CD4-positive, alpha-beta T cell treated with Interleukin-1 beta for 1 hour (primary cell): ENCODE measurements at regions not wholly inside any gene's neighbourhood (a gene's known extent, or its start where the extent isn't known, plus 50 kb on each side); places are given as distances from the start of the nearest gene placed in this dataset.

ENCODE experiments used
- DNase-seq, 2 donors: peaks; one replicate each; pipeline ENCODE4 v3.0.0-alpha.2; 2020 to 2022

- DNase-seq, result no peak
These were observed 319.2 kb upstream of the LRATD1 start for GRCh38 chr2:14313341-14313740.

DNA sequence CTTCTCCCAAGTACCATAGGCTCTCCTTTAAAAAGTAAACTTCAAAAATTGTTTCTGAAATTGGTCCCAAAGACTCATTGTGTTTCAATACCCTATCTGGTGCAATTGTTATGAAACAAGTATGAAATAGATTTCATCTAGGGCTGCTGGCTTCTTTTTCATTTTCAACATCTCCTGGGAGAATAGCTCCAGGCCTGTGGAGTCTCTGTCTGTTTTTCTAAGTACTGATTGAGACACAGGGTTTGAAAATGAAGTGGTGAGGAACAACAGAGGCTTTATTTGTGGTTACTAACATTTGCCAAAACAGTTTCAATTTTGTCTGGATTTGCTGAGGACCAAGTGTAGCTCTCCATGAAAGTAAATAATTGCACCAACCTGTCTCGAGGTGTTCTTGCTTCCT is 315.9 kb upstream of the LRATD1 start:
- DNase-seq, result no peak

GRCh38 chr2:14321357-14321756 is 311.2 kb upstream of the LRATD1 start:
- no peak for DNase-seq

GRCh38 chr2:14322306-14322705 is 310.2 kb upstream of the LRATD1 start:
- no peak for DNase-seq

- no peak for DNase-seq
These were observed 308.2 kb upstream of the LRATD1 start for GRCh38 chr2:14324308-14324707.

DNA sequence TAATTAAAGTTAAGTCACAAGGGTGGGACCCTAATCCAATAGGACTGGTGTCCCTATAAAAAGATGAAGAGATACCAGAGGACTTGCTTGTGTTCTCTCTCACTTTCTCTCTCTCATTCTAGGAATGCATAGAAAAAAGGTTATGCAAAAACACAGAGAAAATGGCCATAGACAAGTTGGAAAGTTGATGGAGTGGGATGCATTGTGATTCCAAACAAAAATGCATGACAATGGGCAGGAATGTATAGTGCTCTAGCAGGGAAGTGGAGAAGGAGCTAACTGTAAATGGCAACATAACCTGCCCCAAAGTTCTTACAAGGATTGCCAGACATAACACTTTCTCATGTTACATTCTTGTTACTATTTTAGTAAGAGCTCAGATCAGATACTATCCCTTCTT is 301.6 kb upstream of the LRATD1 start:
- no peak for DNase-seq

DNA sequence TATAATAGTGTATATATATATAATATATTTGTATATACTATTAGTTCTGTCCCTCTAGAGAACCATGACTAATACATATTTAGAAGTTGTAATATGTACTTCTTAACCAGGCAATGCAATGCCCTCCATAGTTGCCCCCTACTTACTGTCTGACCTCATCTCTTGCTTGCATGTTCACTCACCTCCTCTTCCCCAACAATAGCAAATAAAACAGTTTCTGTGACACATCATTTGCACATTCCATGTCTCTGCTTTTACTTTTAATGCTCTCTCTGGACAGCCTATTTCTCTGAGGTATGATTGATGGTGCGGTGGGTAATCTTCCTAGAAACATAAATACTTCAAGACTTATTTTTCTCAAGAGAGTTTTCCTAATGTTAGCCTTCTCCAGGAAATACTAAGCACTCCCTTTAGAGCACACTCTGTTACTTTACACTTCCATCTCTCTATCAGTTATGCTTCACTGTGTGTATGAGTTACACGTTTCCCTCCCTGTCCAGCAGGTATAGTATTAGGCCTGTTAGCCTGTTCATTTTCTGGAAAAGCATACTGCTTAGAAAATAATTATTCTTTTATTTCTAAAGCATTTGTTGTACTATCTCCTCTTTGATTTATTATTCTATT is 295.6 kb upstream of the LRATD1 start:
- DNase-seq, result no peak

DNA sequence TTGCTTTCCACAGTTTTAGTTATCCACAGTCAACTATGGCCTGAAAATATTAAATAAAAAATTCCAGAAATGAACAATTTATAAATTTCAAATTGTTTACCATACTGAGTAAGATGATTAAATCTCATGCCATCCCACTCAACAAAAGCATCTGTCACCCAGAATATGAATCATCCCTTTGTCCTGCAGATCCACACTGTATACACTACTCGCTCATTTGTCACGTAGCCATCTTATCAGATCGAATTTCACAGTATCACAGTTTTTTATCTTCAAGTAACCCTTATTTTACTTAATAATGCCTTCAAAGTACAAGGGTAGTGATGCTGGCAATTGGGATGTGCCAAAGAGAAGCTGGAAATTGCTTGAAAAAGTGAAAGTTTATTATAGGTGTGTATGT is 291.8 kb upstream of the LRATD1 start:
- no peak for DNase-seq

DNA sequence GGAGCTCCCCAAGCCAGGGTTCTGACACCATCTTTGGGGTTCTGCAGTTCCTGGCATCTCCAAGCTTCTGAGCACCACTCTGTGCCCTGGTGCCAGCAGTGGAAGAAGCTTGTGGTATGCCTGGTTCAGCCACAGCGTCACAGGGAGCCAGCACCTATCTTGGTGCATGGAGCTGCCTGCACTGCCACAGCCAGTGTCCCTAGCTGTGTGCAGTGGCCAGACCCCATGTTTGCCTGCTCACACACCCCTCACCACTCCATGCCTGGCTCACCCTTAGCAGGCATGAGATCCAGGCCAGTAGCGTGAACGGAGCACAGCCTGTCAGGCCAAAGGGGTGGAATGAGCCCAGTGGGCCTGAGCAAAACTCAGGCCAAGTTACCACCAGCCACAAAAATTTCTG is 290.2 kb upstream of the LRATD1 start:
- DNase-seq, result no peak

DNA sequence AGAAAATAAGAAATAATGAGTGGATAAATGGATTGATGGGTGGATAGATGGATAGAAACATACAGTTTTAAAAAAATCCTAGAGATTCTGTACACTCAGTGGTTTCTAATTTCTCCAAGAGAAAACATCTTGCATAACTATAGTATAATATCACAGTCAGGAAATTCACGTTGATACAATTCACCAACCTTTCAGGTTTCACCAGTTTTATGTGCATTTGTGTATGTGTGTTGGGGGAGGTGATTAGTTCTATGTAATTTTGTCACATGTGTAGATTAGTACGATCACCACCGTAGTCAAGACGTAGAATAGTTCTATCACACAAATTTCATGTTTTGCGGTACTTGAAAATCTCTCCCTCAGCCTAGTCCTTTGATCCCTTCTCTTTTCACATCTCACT is 288.2 kb upstream of the LRATD1 start:
- no peak for DNase-seq

DNA sequence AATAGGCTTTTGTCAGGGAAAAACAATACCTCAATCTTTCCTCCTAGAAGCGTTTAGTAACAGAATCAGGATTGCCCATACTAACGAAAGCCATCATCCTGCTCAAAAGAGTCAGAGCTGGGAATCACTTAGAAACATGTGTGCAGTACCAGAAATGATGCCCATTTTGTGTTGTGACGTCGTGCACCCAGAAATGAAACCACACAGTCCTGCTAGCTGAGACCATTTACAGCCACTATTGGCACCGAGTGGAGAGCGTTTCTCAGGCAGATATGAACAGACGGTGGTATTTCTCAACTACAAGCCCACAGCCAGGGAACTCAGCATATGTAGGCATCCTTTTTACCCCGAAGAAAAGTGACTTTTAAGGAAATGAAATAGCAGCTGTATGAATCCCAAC is 284.3 kb upstream of the LRATD1 start:
- no peak for DNase-seq

- no peak for DNase-seq
These were observed 281.7 kb upstream of the LRATD1 start for GRCh38 chr2:14350856-14351255.

DNA sequence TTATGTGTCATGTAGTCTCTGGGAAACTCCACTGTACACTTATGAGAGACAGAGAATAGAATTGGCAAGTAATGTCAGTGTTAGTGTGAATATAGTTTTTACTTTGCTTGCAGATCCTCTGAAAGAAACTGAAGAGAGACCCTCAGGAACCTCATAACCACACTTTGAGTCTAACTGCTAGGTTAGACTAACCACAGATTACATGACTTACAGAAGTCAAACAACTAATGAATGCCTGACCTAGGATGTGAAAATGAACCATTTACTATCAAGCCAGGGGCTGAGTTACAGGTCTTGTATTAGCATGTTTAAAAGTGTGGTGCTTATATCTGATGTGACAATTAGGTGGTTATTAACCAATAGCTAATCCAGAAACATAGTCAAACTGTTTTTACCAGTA is 280.4 kb upstream of the LRATD1 start:
- no peak for DNase-seq

GRCh38 chr2:14354231-14354630 is 278.3 kb upstream of the LRATD1 start:
- no peak for DNase-seq

DNA sequence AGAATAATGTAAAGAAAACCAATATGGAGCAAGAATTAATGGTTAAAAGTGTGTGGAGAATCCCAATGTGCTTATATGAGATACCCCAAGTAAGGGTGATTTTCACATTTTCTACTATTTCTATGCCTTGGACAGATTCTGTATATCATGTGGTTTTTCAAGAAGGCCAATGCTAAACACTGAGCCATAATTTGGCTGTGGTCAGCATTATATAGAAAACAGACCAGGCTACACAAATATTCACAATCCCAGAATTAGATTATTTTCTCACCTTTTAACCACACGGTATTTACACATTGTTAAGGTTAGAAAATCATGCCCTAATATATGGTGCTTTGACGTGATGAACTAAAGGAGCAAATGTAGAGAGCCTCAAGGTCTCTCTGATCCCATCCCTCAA is 277.4 kb upstream of the LRATD1 start:
- no peak for DNase-seq

DNA sequence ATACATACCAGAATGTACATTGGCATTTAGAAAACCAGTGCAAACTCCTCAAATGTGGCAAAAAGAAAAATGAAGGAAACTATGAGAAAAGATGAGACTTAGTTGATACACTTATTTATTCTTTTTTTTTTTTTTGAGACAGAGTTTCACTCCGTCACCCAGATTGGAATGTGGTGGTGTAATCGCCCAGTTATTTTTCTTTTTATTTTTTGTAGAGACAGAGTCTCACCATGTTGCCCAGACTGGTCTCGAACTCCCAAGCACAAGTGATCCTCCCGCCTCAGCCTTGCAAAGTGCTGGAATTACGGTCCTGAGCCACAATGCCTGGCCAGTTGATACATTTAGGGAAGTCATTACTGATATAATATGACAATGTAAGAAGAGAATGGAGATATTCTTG is 274.2 kb upstream of the LRATD1 start:
- DNase-seq, result no peak

GRCh38 chr2:14358774-14359173 is 273.7 kb upstream of the LRATD1 start:
- no peak for DNase-seq

DNA sequence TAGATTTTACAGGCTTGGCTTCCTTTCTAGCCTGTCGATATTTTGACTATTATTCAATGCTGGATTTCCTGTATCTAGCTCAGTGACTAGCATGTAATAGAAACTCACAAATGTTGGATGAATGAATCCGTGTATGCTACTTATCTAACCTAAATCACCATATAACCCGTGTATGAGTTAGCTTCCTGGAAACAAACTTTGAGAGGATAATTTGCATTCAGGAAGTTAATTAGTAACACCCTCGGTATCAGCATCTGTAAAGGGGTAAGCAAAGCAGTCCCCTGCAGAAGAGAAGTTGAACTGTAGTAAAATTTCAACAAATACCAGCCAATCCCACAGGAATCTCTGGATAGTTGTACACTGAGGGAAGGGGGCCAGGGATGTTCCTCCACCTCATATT is 269.4 kb upstream of the LRATD1 start:
- no peak for DNase-seq

DNA sequence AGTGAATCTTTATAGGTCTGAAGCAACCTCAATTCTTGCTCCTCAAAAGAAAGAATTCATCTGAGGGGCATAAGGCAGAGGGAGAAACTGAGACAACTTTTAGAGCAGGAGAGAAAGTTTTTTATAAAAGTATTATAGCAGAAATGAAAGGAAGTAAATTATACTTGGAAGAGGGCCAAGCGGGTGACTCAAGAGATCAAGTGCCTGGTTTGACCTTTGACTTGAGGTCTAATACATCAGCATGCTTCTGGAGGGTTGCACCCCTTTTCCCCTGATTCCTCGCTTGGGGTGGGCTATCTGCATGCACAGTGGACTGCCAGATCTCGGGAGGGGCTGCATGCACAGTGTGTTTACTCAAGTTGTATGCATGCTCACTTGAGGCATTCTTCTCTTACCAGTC is 268.5 kb upstream of the LRATD1 start:
- no peak for DNase-seq

- no peak for DNase-seq
These were observed 268.0 kb upstream of the LRATD1 start for GRCh38 chr2:14364471-14364870.

DNA sequence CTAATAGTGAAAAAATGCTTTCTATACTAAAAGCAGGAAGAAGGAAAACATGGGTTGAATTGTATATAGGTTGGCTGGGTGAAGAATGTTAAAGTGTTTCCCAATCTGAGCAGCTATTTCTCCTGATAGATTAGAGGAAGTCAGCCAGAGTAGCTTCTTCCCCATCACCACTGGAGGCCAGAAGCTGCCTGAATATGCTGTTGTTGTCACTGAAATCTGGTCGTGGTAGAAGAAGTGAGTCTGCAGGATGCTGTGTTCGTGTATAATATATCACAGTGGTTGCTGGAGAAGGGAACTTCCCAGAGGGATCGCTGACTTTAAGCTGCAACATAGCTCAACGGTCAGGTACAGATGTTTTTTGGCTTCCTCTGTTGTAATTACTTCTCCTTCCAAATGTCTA is 247.5 kb upstream of the LRATD1 start:
- DNase-seq, result no peak

- no peak for DNase-seq
These were observed 245.2 kb upstream of the LRATD1 start for GRCh38 chr2:14387332-14387731.

GRCh38 chr2:14388724-14389123 is 243.8 kb upstream of the LRATD1 start:
- no peak for DNase-seq

- no peak for DNase-seq
These were observed 235.9 kb upstream of the LRATD1 start for GRCh38 chr2:14396533-14397083.

DNA sequence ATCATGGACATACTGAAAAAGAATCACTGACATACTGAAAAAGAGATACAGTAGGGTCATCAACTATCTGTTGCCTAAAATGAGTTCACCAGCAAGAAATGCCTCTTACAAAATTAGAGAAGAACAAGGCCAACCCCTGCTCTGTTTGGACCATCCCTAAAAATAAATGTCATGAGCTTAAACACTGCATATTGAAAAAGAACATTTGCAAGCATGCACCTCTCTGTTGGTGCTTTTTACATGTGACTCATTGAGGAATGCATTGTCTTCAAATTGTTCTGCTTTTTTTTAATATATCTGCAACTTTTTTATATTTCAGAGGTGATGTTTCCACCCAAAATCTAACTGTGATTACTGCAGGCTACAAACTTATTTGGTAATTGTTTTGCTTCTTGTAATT is 233.9 kb upstream of the LRATD1 start:
- DNase-seq, result no peak

DNA sequence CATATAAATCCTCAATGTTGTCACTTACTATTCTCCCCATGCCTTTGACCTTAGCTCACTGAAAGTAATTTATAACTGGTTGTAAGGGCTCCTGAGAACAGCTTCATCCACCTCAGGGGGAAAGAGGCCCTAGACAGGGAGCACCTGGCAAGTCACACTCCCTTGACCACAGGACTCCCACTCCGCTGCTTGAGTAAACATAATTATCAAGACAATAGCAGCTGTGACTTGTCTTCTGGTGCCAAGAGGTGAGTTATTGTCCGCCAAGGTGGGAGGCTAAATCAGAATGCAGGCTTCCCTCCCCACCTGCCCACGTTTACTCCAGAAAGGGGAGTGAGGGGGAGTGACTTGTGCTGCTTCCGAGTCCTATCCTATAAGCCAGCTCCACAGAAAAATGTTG is 230.6 kb upstream of the LRATD1 start:
- no peak for DNase-seq
